Colonic mucosa (tissue), 4 donors: ENCODE measurements at regions not wholly inside any gene's neighbourhood (a gene's known extent, or its start where the extent isn't known, plus 50 kb on each side); places are given as distances from the start of the nearest gene placed in this dataset.

Experiments used
- DNase-seq: peaks from one replicate; pipeline ENCODE4 v3.0.0-alpha.2; 2020
- H3K27ac ChIP-seq: fragments of 200-600 bp; one replicate; pipeline ENCODE4 v1.8.0; 2021
- H3K27me3 ChIP-seq: fragments of 200-600 bp; one replicate; pipeline ENCODE4 v1.8.0; 2021
- H3K36me3 ChIP-seq: fragments of 200-600 bp; one replicate; pipeline ENCODE4 v1.8.0; 2021
- H3K4me1 ChIP-seq: fragments of 200-600 bp; one replicate; pipeline ENCODE4 v1.8.0; 2021; ENCODE audit warnings: mild to moderate bottlenecking
- H3K4me3 ChIP-seq: fragments of 200-600 bp; one replicate; pipeline ENCODE4 v1.8.0; 2021
- H3K9ac ChIP-seq, 2 donors: one replicate each; pipeline ENCODE4 v1.7.0; 2013; ENCODE audit warnings: control low read depth in 2 of 2, low read depth in 2 of 2, low read length in 2 of 2
- H3K9me3 ChIP-seq: fragments of 200-600 bp; one replicate; pipeline ENCODE4 v1.8.0; 2021
- CTCF ChIP-seq: fragments of 200-600 bp; IDR thresholded peaks from one replicate; pipeline ENCODE4 v1.8.0; 2022; ENCODE audit warnings: antibody characterized with exemption, mild to moderate bottlenecking
- intact Hi-C: fragments of 100-400 bp; cut with DNase I; formaldehyde crosslinking; loops from one replicate; pipeline ENCODE4 v1.14.1; 2022
- donor health status: healthy.
- donor health status: DM: no; HTN: no; CAD: no.
- donor health status: DM: no; HTN: no; CAD: no.

GRCh38 chr13:105984236-105984635 is 551.2 kb downstream of the EFNB2 start:
- Histone ChIP-seq H3K27me3 (no peaks in the 10 kb centered on the region), H3K4me3 (no peak overlapping the region), H3K4me1 (no peaks in the 10 kb centered on the region), H3K27ac (no peak overlapping the region), H3K9ac (no peak overlapping the region), H3K36me3 (no peaks in the 10 kb centered on the region), H3K9me3 (no peaks in the 10 kb centered on the region)
- TF ChIP-seq CTCF = no peak
- intact Hi-C loops = no loop called here
- no peak for DNase-seq

- Histone ChIP-seq H3K9me3 (no peaks in the 10 kb centered on the region), H3K9ac (no peak overlapping the region), H3K36me3 (no peaks in the 10 kb centered on the region), H3K4me1 (no peaks in the 10 kb centered on the region), H3K4me3 (no peak overlapping the region), H3K27me3 (no peaks in the 10 kb centered on the region), H3K27ac (no peak overlapping the region)
- no peak for TF ChIP-seq CTCF
- DNase-seq = no peak
- intact Hi-C loops = no loop called here
Observed at GRCh38 chr13:105982219-105982930, 553.1 kb downstream of the EFNB2 start.

- H3K27me3 ChIP-seq = no peaks in the 10 kb centered on the region
- H3K9ac ChIP-seq = peak overlapping the region in 1 of 2 donors; percentile 57
- H3K27ac ChIP-seq = peak overlapping the region; percentile 12
- TF ChIP-seq CTCF = no peak
- no peak overlapping the region for H3K4me3 ChIP-seq
- no peaks in the 10 kb centered on the region for H3K4me1 ChIP-seq
- DNase-seq = peak; percentile 75
- no peaks in the 10 kb centered on the region for H3K9me3 ChIP-seq
- intact Hi-C loops = no loop called here
- H3K36me3 ChIP-seq = no peaks in the 10 kb centered on the region
Observed at GRCh38 chr13:105979131-105980011, 556.1 kb downstream of the EFNB2 start.

- no peak overlapping the region for H3K9ac ChIP-seq
- H3K27ac ChIP-seq = no peak overlapping the region
- no peaks in the 10 kb centered on the region for H3K4me1 ChIP-seq
- TF ChIP-seq CTCF = no peak
- H3K36me3 ChIP-seq = no peaks in the 10 kb centered on the region
- intact Hi-C loops = no loop called here
- no peak overlapping the region for H3K4me3 ChIP-seq
- no peaks in the 10 kb centered on the region for H3K9me3 ChIP-seq
- DNase-seq = no peak
- H3K27me3 ChIP-seq = no peaks in the 10 kb centered on the region
Observed at GRCh38 chr13:105974380-105974779, 561.1 kb downstream of the EFNB2 start.

GRCh38 chr13:105972811-105973590 is 562.5 kb downstream of the EFNB2 start:
- intact Hi-C loops = no loop called here
- no peaks in the 10 kb centered on the region for H3K36me3 ChIP-seq
- H3K9ac ChIP-seq = peak overlapping the region in 1 of 2 donors; percentile 16
- no peaks in the 10 kb centered on the region for H3K4me1 ChIP-seq
- no peaks in the 10 kb centered on the region for H3K9me3 ChIP-seq
- H3K4me3 ChIP-seq = no peak overlapping the region
- H3K27me3 ChIP-seq = no peaks in the 10 kb centered on the region
- no peak for DNase-seq
- TF ChIP-seq CTCF = no peak
- peak overlapping the region; percentile 79 for H3K27ac ChIP-seq
